Right ventricle myocardium superior (tissue), 1 donor: ENCODE measurements at regions not wholly inside any gene's neighbourhood (a gene's known extent, or its start where the extent isn't known, plus 50 kb on each side); places are given as distances from the start of the nearest gene placed in this dataset.

Source experiments
- ATAC-seq: fragments of 200-7000 bp; cut with Tn5 transposase; one replicate; pipeline ENCODE4 v1.9.1; 2020; ENCODE audit warnings: mild to moderate bottlenecking; ENCODE audit not compliant: poor library complexity
- DNase-seq: peaks from one replicate; pipeline ENCODE4 v3.0.0-alpha.2; 2020
- intact Hi-C: fragments of 100-400 bp; cut with DNase I; formaldehyde crosslinking; loops from one replicate; pipeline ENCODE4 v1.11.2; 2022
- donor health status: DM: no; HTN: yes; CAD: no; lungs with severe emphysema.

DNA sequence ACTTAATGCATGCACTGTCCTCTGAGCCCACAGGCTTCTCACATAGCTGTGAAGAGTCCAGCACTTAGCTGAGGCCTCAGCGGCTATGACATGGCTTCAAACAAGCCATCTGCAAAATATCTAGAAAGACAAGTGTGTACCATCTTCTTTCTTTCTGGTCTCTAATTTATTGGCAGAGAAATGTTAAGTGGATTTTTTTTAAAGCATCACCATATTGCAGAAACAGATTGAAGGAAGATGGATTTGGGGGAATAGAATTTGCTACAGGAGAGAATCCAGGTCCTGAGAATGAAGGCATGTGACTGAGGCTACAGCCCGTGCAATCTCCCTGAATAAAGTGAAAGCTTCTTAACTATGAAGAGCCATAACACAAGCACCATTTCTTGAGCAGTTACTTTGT lies 567.3 kb downstream of the PDCD6IP start:
- ATAC-seq (no peak), DNase-seq (no peak)
- intact Hi-C loops: no loop called here

DNA sequence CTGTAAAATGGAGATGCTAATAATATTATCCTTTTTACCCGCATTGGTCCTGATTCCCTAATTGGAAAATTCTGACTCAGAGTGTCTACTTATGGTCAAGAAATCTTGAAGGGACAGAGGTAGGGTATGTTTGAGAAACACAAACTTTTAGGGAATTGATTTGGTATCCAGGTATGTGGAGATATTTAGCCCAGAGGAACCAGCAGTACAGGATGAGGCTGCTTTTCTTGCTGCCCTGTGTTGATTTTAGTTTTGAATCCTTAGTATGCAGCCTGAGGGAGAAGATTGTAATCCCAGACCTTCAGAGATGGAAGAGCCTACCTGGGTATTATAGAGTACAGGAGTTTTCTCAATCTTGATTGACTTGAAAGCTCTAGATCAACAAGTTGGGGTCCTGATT lies 569.1 kb downstream of the PDCD6IP start:
- no peak for DNase-seq
- intact Hi-C loops: no loop called here
- ATAC-seq: no peak

GRCh38 chr3:34374521-34374920 lies 576.1 kb downstream of the PDCD6IP start:
- no peak for ATAC-seq
- intact Hi-C loops: no loop called here

GRCh38 chr3:34376691-34377090 lies 578.3 kb downstream of the PDCD6IP start:
- ATAC-seq: no peak
- intact Hi-C loops: no loop called here
- DNase-seq: no peak

More at GRCh38 chr3:34374521-34374920, 576.1 kb downstream of the PDCD6IP start:
- DNase-seq: no peak

DNA sequence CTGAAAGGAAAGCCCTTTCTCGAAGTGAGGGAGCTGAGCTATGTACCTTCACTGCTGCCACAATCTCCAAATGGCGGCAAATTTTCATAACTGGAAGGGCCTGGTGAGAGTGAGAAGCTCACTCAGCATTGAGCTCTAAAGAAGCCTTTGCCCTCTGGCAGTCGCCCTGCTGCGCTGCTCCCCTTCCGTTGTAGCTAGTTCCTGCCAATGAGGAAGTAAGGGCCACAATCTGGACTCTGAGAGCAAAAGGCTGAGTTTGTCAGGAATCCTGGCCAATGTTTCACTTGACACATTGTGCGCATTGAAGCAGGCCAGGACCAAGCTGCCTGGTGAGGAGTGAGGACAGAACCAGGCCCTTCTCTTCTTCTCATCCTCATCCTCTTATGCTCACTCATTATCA lies 579.5 kb downstream of the PDCD6IP start:
- DNase-seq: peak; percentile 51
- intact Hi-C loops: no loop called here
- peak; percentile 25 for ATAC-seq

GRCh38 chr3:34381243-34381642 lies 582.8 kb downstream of the PDCD6IP start:
- DNase-seq (no peak), ATAC-seq (no peak)
- intact Hi-C loops: no loop called here

DNA sequence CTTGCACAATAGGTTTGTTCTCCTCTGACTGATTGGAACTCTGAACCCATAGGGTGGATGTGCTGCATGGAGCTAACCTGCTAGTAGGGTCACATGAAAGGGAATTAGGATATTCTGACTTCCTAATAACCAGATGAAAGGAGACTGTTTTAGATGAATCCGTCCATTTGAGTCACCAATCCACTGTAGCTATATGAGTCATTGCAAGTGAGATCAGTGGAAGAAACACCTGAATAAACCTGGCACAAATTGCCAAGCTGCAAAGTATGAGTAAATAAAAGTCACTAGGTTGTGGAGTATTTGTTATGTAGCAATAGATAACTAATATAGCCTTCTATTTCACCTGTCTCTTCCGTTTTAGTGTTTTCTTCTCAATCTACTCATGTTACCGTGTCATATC lies 584.4 kb downstream of the PDCD6IP start:
- intact Hi-C loops: no loop called here
- DNase-seq (no peak), ATAC-seq (no peak)

GRCh38 chr3:34386309-34386708 lies 587.9 kb downstream of the PDCD6IP start:
- intact Hi-C loops: no loop called here
- no peak for DNase-seq
- ATAC-seq: no peak

GRCh38 chr3:34387826-34388564 lies 589.6 kb downstream of the PDCD6IP start:
- DNase-seq (no peak), ATAC-seq (no peak)
- intact Hi-C loops: no loop called here

GRCh38 chr3:34388830-34389229 lies 590.4 kb downstream of the PDCD6IP start:
- DNase-seq (no peak), ATAC-seq (no peak)
- intact Hi-C loops: no loop called here

DNA sequence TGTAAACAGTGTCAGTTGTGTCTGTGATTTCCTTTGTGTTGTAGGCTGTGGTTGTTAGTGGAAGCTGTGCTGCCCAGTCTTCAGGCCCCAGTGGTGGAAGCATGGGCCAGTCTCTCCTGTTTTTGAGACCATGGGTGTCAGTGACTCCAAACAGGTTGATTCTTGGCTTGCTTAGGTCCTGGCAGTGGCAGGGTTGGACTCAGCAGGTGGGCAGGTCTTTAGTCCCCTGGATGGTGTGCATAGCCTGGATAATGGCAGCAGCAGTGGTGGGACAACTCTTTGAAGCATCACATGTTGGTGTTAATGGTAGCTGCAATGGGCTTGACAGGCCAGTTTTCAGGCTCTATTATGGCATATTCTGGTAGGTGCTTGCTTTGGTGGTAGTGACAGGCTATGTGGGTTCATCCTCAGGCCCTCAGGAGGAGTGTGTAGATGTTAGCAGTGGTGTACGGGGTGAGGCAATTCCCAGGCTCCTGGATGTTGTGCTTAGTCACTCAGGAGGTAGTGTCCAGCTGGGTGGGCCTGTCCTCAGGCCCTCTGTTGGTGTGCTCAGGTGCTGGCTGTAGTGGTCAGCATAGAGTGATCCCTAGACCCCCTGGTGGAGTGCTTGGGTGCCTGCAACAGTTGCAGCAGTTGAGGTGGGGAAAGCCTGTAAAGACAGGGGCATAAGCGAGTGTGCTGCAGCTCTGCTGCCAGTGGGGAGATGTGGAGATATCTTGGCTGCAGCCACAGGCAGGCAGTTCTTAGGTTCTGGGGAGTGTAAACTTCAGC lies 596.7 kb downstream of the PDCD6IP start:
- ATAC-seq (no peak), DNase-seq (no peak)
- intact Hi-C loops: no loop called here

DNA sequence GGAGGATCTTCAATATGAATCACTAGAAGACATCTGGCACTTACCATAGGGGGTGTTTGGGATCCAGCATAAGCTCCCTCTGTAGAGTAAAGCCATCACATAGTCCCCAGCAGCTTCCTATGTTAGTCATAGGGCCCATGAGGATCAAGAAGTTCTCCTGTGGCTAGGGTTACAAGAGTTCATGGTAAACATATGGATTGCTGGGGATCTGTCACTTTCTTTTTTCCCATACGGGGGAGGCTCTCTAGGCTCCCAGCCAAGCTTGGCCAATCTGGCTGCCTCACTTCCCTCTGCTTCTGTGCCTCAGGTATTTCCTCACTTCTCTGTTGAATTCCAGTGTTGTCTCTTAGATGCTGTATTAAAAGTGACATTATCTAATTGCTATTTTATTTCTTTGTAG lies 597.9 kb downstream of the PDCD6IP start:
- intact Hi-C loops: no loop called here
- no peak for DNase-seq
- ATAC-seq: no peak

GRCh38 chr3:34396956-34397355 lies 598.5 kb downstream of the PDCD6IP start:
- intact Hi-C loops: no loop called here
- DNase-seq: no peak
- no peak for ATAC-seq

DNA sequence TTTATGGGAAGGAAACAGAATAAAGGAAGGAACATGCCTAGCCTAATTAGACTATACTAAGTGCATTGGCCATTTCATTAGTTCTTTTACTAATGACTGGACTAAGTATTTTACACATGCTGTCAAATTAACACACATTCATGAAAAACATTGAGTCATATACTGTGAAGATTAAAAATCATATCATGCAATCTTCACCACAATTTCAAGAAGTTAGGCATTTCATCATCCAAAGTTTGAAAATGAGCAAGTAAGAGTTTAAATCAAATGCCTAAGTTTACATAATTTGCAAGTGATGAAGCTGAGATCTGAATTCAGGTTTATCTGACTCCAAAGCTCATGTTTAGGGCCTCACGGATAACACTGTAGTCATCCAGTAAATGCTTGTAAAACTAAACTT lies 601.0 kb downstream of the PDCD6IP start:
- DNase-seq: no peak
- intact Hi-C loops: no loop called here
- no peak for ATAC-seq

DNA sequence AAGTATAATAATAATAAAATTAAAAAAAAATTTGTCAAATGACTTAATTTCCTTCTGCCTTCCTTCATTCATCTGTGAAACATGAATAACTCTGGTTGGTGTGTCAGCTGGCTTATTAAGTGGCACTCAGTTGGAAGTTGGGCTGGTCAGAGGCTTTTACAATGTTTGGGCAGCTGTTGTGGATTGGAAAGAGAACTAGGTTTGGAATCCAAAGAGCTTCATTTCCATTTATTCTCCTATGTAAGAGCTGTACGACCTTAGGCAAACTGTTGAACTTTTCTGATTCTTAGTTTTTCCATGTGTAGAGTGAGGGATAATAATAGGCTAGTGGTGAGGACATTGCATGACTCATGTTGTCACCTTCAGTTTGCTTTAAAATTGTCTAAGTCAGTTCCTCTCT lies 606.7 kb downstream of the PDCD6IP start:
- ATAC-seq (no peak), DNase-seq (no peak)
- intact Hi-C loops: no loop called here

GRCh38 chr3:34407281-34407680 lies 608.9 kb downstream of the PDCD6IP start:
- DNase-seq: no peak
- no peak for ATAC-seq
- intact Hi-C loops: no loop called here

DNA sequence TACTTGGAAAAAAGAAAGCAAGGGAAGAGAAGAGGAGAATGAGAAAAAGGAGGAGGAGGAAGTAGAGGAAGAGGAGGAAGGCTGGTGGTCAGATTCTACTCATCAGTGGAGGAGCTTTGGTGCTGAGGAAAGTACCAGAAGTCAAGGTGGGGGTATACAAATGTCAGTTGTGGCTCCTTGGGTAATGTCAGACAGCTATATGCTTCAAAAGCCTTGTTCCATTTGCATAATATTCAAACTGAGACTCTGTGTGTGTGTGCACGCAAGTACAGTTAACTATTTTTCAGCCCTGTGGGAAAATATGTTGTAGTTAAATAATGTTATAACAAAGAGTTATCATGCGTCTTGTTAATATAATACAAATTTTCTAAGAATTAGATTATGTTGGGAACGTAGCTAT lies 609.7 kb downstream of the PDCD6IP start:
- ATAC-seq: no peak
- DNase-seq: no peak
- intact Hi-C loops: no loop called here

- ATAC-seq (peak; percentile 46), DNase-seq (no peak)
- intact Hi-C loops: no loop called here
These were observed 613.2 kb downstream of the PDCD6IP start for GRCh38 chr3:34411596-34411995.

DNA sequence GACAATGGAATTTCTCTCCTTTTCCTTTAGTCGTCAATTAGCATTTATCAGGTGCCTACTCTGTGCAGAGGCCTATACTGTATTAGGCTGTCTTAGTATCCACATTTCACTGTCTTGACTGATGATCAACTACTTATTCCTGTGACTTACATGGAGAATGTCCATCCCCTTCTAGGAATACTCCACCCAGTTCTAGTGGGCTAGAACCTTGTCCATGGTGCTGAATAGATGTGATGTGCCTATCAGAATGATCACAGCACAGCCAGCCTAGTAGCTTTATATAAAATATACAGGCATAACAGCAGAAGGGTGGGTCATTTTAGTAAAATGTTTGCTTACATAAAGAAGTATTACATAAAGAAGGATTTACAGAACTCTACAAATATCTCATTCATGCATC lies 621.4 kb downstream of the PDCD6IP start:
- DNase-seq (no peak), ATAC-seq (no peak)
- intact Hi-C loops: no loop called here

GRCh38 chr3:34421762-34422161 lies 623.3 kb downstream of the PDCD6IP start:
- ATAC-seq (peak; percentile 36), DNase-seq (no peak)
- intact Hi-C loops: no loop called here
